WTC11 (cell line): ENCODE measurements at regions not wholly inside any gene's neighbourhood (a gene's known extent, or its start where the extent isn't known, plus 50 kb on each side); places are given as distances from the start of the nearest gene placed in this dataset.

Experiments
- ATAC-seq: fragments of 200-7000 bp; cut with Tn5 transposase; 2 replicates; pipeline ENCODE4 v1.10.0; 2021; ENCODE audit warnings: mild to moderate bottlenecking, moderate library complexity
- CTCF ChIA-PET: fragments of 300-600 bp; sonication (Branson Sonifier 250); formaldehyde crosslinking; loops from one replicate; lab custom pipeline; 2021; ENCODE audit warnings: antibody characterized with exemption; lab: Charles Lee
- POLR2A ChIA-PET: fragments of 350-600 bp; sonication (Branson Sonifier 250); formaldehyde crosslinking; loops from one replicate; lab custom pipeline; 2021; ENCODE audit warnings: antibody characterized with exemption; lab: Charles Lee
- DNase-seq: peaks from one replicate; pipeline ENCODE4 v3.0.0; 2021; ENCODE audit warnings: low spot score
- H3K27ac Mint-ChIP-seq: 2 replicates; pipeline ENCODE4 v1.8.0; 2021; ENCODE audit warnings: mixed read lengths
- H3K27me3 Mint-ChIP-seq: 2 replicates; pipeline ENCODE4 v1.8.0; 2021; ENCODE audit warnings: low read depth, mild to moderate bottlenecking, moderate library complexity, mixed read lengths
- H3K36me3 Mint-ChIP-seq: 2 replicates; pipeline ENCODE4 v1.8.0; 2021; ENCODE audit warnings: mixed read lengths
- H3K4me1 Mint-ChIP-seq: 2 replicates; pipeline ENCODE4 v1.8.0; 2022; ENCODE audit warnings: mixed read lengths
- H3K4me3 Mint-ChIP-seq: 2 replicates; pipeline ENCODE4 v1.8.0; 2021; ENCODE audit warnings: mild to moderate bottlenecking, moderate library complexity, mixed read lengths
- H3K9me3 Mint-ChIP-seq: 2 replicates; pipeline ENCODE4 v1.8.0; 2021; ENCODE audit warnings: mixed read lengths
- ATF1 ChIP-seq: sonication (generic); formaldehyde crosslinking; IDR thresholded peaks from 2 replicates; pipeline ENCODE4 v1.8.1; 2023; ENCODE audit warnings: mild to moderate bottlenecking, moderate library complexity, missing genetic modification reagents
- FOXP1 ChIP-seq: sonication (generic); formaldehyde crosslinking; IDR thresholded peaks from 2 replicates; pipeline ENCODE4 v1.8.0; 2022; ENCODE audit warnings: missing genetic modification reagents, mild to moderate bottlenecking, moderate library complexity, borderline replicate concordance
- GTF2I ChIP-seq: fragments of 250-450 bp; sonication (Bioruptor Pico); conservative IDR thresholded peaks from 2 replicates; pipeline ENCODE4 v1.4.0; 2021; ENCODE audit warnings: mild to moderate bottlenecking
- JAZF1 ChIP-seq: fragments of 250-450 bp; sonication (Bioruptor Pico); IDR thresholded peaks from 2 replicates; pipeline ENCODE4 v1.9.0; 2021; ENCODE audit warnings: moderate library complexity, mild to moderate bottlenecking, inconsistent platforms
- RELA ChIP-seq: sonication (generic); formaldehyde crosslinking; IDR thresholded peaks from 2 replicates; pipeline ENCODE4 v1.8.1; 2022; ENCODE audit warnings: missing genetic modification reagents, mild to moderate bottlenecking, borderline replicate concordance
- RORB ChIP-seq: fragments of 250-450 bp; sonication (Bioruptor Pico); IDR thresholded peaks from 2 replicates; pipeline ENCODE4 v1.9.0; 2021; ENCODE audit warnings: mild to moderate bottlenecking
- SP1 ChIP-seq: sonication (generic); formaldehyde crosslinking; conservative IDR thresholded peaks from 2 replicates; pipeline ENCODE4 v1.8.1; 2022; ENCODE audit warnings: missing genetic modification reagents
- ZNF219 ChIP-seq: sonication (generic); formaldehyde crosslinking; IDR thresholded peaks from 2 replicates; pipeline ENCODE4 v1.8.0; 2023; ENCODE audit warnings: missing genetic modification reagents, mild to moderate bottlenecking, borderline replicate concordance
- ZNF396 ChIP-seq: fragments of 250-450 bp; sonication (Bioruptor Pico); IDR thresholded peaks from 2 replicates; pipeline ENCODE4 v1.8.0; 2021; ENCODE audit warnings: mild to moderate bottlenecking, moderate library complexity, borderline replicate concordance
- ZNF416 ChIP-seq: fragments of 250-450 bp; sonication (Bioruptor Pico); IDR thresholded peaks from 2 replicates; pipeline ENCODE4 v1.9.0; 2021; ENCODE audit warnings: mild to moderate bottlenecking, inconsistent platforms
- ZNF423 ChIP-seq: fragments of 250-450 bp; sonication (Bioruptor Pico); IDR thresholded peaks from 2 replicates; pipeline ENCODE4 v2.1.2; 2022; ENCODE audit warnings: mild to moderate bottlenecking, moderate library complexity
- TF ChIP-seq, protein P1 (sequence below): sonication (generic); formaldehyde crosslinking; IDR thresholded peaks from 2 replicates; pipeline ENCODE4 v1.8.0; 2022; ENCODE audit warnings: mild to moderate bottlenecking, missing genetic modification reagents
- TF ChIP-seq, protein P2 (sequence below): fragments of 250-450 bp; sonication (Bioruptor Pico); IDR thresholded peaks from 2 replicates; pipeline ENCODE4 v2.1.2; 2022; ENCODE audit warnings: mild to moderate bottlenecking, moderate library complexity
- TF ChIP-seq, protein P3 (sequence below): sonication (generic); formaldehyde crosslinking; IDR thresholded peaks from 2 replicates; pipeline ENCODE4 v1.8.1; 2023; ENCODE audit warnings: mild to moderate bottlenecking, missing genetic modification reagents, borderline replicate concordance
- TF ChIP-seq, protein P4 (sequence below): fragments of 250-450 bp; sonication (Bioruptor Pico); IDR thresholded peaks from 2 replicates; pipeline ENCODE4 v1.9.0; 2021; ENCODE audit warnings: moderate library complexity, mild to moderate bottlenecking, inconsistent platforms, borderline replicate concordance
- TF ChIP-seq, protein P5 (sequence below): sonication (generic); formaldehyde crosslinking; IDR thresholded peaks from 2 replicates; pipeline ENCODE4 v1.8.0; 2023; ENCODE audit warnings: missing genetic modification reagents, mild to moderate bottlenecking, borderline replicate concordance

DNA sequence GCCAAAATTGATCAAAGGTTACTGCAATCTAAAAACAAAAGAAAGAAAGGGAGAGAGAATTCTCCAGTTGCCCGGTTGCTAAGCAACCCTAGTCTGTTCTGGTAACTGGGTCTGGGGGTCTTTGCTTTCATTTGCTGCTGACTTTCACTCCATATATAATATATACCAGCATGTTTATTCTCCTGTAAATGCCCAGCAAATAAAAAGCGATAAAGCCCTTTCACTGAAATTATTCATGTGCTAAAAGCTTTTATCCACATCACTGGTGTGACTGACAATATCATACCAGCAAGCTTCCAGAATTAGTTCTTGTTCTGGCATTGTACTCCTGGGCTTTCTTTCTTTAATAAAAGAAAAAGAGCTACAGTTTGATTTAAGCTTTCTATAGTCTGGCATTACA lies 75.5 kb upstream of the ST8SIA3 start:
- CTCF ChIA-PET = no interaction called here
- Mint-ChIP-seq H3K4me3 (no peak overlapping the region), H3K4me1 (peaks cover 7% of the 10 kb centered on the region), H3K27me3 (no peaks in the 10 kb centered on the region; the same call in 1 of the 2 replicates), H3K9me3 (no peaks in the 10 kb centered on the region), H3K27ac (no peak overlapping the region), H3K36me3 (no peaks in the 10 kb centered on the region)
- POLR2A ChIA-PET = no interaction called here
- ATAC-seq (no peak), DNase-seq (no peak)
- no peak for TF ChIP-seq JAZF1 (CRISPR knock-in tag)
- TF ChIP-seq, protein P1, sequence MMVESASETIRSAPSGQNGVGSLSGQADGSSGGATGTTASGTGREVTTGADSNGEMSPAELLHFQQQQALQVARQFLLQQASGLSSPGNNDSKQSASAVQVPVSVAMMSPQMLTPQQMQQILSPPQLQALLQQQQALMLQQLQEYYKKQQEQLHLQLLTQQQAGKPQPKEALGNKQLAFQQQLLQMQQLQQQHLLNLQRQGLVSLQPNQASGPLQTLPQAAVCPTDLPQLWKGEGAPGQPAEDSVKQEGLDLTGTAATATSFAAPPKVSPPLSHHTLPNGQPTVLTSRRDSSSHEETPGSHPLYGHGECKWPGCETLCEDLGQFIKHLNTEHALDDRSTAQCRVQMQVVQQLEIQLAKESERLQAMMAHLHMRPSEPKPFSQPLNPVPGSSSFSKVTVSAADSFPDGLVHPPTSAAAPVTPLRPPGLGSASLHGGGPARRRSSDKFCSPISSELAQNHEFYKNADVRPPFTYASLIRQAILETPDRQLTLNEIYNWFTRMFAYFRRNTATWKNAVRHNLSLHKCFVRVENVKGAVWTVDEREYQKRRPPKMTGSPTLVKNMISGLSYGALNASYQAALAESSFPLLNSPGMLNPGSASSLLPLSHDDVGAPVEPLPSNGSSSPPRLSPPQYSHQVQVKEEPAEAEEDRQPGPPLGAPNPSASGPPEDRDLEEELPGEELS (CRISPR knock-in tag) = no peak
- TF ChIP-seq ZNF416 (CRISPR knock-in tag) = no peak
- no peak for TF ChIP-seq FOXP1 (CRISPR knock-in tag)
- TF ChIP-seq, protein P2, sequence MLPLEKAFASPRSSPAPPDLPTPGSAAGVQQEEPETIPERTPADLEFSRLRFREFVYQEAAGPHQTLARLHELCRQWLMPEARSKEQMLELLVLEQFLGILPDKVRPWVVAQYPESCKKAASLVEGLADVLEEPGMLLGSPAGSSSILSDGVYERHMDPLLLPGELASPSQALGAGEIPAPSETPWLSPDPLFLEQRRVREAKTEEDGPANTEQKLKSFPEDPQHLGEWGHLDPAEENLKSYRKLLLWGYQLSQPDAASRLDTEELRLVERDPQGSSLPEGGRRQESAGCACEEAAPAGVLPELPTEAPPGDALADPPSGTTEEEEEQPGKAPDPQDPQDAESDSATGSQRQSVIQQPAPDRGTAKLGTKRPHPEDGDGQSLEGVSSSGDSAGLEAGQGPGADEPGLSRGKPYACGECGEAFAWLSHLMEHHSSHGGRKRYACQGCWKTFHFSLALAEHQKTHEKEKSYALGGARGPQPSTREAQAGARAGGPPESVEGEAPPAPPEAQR (CRISPR knock-in tag) = no peak

DNA sequence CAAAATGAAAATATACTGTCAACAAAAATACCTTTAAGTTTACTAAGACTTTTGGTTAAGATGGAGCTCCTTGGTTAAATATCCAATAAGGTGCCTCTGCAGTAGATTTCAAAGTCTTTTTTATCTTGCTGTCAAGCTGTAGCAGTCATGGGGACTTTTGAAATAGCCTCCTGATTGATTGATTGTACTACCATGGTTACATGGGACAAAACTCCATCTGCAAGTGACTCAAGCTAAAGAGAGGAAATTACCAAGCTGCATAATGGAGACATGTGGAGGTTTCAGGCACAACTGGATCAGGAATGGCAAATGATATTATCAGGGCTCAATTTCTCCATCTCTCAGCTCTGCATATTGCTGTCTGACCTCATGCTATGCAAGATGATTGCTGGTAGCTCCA lies 73.4 kb upstream of the ST8SIA3 start:
- H3K9me3 Mint-ChIP-seq = peaks cover 4% of the 10 kb centered on the region
- DNase-seq (no peak), ATAC-seq (no peak)
- H3K4me1 Mint-ChIP-seq = peaks cover 7% of the 10 kb centered on the region
- CTCF ChIA-PET = no interaction called here
- no peak overlapping the region for H3K4me3 Mint-ChIP-seq
- no peak for TF ChIP-seq ZNF423 (CRISPR knock-in tag)
- no peak for TF ChIP-seq GTF2I (CRISPR knock-in tag)
- TF ChIP-seq ZNF219 (CRISPR knock-in tag) = no peak
- TF ChIP-seq, protein P3, sequence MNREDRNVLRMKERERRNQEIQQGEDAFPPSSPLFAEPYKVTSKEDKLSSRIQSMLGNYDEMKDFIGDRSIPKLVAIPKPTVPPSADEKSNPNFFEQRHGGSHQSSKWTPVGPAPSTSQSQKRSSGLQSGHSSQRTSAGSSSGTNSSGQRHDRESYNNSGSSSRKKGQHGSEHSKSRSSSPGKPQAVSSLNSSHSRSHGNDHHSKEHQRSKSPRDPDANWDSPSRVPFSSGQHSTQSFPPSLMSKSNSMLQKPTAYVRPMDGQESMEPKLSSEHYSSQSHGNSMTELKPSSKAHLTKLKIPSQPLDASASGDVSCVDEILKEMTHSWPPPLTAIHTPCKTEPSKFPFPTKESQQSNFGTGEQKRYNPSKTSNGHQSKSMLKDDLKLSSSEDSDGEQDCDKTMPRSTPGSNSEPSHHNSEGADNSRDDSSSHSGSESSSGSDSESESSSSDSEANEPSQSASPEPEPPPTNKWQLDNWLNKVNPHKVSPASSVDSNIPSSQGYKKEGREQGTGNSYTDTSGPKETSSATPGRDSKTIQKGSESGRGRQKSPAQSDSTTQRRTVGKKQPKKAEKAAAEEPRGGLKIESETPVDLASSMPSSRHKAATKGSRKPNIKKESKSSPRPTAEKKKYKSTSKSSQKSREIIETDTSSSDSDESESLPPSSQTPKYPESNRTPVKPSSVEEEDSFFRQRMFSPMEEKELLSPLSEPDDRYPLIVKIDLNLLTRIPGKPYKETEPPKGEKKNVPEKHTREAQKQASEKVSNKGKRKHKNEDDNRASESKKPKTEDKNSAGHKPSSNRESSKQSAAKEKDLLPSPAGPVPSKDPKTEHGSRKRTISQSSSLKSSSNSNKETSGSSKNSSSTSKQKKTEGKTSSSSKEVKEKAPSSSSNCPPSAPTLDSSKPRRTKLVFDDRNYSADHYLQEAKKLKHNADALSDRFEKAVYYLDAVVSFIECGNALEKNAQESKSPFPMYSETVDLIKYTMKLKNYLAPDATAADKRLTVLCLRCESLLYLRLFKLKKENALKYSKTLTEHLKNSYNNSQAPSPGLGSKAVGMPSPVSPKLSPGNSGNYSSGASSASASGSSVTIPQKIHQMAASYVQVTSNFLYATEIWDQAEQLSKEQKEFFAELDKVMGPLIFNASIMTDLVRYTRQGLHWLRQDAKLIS = no peak
- TF ChIP-seq ZNF396 = no peak
- TF ChIP-seq, protein P4, sequence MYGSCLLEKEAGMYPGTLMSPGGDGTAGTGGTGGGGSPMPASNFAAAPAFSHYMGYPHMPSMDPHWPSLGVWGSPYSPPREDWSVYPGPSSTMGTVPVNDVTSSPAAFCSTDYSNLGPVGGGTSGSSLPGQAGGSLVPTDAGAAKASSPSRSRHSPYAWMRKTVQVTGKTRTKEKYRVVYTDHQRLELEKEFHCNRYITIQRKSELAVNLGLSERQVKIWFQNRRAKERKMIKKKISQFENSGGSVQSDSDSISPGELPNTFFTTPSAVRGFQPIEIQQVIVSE (CRISPR knock-in tag) = no peak
- no peak for TF ChIP-seq ATF1
- TF ChIP-seq, protein P5, sequence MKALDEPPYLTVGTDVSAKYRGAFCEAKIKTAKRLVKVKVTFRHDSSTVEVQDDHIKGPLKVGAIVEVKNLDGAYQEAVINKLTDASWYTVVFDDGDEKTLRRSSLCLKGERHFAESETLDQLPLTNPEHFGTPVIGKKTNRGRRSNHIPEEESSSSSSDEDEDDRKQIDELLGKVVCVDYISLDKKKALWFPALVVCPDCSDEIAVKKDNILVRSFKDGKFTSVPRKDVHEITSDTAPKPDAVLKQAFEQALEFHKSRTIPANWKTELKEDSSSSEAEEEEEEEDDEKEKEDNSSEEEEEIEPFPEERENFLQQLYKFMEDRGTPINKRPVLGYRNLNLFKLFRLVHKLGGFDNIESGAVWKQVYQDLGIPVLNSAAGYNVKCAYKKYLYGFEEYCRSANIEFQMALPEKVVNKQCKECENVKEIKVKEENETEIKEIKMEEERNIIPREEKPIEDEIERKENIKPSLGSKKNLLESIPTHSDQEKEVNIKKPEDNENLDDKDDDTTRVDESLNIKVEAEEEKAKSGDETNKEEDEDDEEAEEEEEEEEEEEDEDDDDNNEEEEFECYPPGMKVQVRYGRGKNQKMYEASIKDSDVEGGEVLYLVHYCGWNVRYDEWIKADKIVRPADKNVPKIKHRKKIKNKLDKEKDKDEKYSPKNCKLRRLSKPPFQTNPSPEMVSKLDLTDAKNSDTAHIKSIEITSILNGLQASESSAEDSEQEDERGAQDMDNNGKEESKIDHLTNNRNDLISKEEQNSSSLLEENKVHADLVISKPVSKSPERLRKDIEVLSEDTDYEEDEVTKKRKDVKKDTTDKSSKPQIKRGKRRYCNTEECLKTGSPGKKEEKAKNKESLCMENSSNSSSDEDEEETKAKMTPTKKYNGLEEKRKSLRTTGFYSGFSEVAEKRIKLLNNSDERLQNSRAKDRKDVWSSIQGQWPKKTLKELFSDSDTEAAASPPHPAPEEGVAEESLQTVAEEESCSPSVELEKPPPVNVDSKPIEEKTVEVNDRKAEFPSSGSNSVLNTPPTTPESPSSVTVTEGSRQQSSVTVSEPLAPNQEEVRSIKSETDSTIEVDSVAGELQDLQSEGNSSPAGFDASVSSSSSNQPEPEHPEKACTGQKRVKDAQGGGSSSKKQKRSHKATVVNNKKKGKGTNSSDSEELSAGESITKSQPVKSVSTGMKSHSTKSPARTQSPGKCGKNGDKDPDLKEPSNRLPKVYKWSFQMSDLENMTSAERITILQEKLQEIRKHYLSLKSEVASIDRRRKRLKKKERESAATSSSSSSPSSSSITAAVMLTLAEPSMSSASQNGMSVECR (CRISPR knock-in tag) = no peak
- TF ChIP-seq SP1 (CRISPR knock-in tag) = no peak
- no peak for TF ChIP-seq RELA
- TF ChIP-seq RORB (CRISPR knock-in tag) = no peak
- no peaks in the 10 kb centered on the region; the same call in 1 of the 2 replicates for H3K27me3 Mint-ChIP-seq
- H3K27ac Mint-ChIP-seq = no peak overlapping the region
- POLR2A ChIA-PET = no interaction called here
- H3K36me3 Mint-ChIP-seq = no peaks in the 10 kb centered on the region
